CD14-positive monocyte (primary cell): ENCODE measurements at regions not wholly inside any gene's neighbourhood (a gene's known extent, or its start where the extent isn't known, plus 50 kb on each side); places are given as distances from the start of the nearest gene placed in this dataset.

ENCODE experiments used
- DNase-seq, 3 donors: peaks; one replicate each; pipeline ENCODE4 v3.0.0-alpha.2; 2011 to 2022
- H2AFZ ChIP-seq: 2 replicates; pipeline ENCODE4 v1.6.0; 2012; ENCODE audit warnings: mild to moderate bottlenecking, low read depth, low read length, inconsistent platforms; ENCODE audit not compliant: insufficient read depth, poor library complexity, severe bottlenecking
- H3K27ac ChIP-seq, 2 donors: 1 replicate in 1 of 2; 2 replicates in 1 of 2; pipeline ENCODE4 v1.5.1; 2012 to 2013; ENCODE audit warnings: low read length in 2 of 2, control low read depth in 1 of 2, inconsistent platforms in 1 of 2, low read depth in 1 of 2, mild to moderate bottlenecking in 1 of 2
- H3K27me3 ChIP-seq, 2 donors: one replicate each; pipeline versions ENCODE4 v1.6.0 to v1.6.1; 2011 to 2013; ENCODE audit warnings: low read length in 2 of 2; ENCODE audit not compliant: control insufficient read depth in 2 of 2, insufficient read depth in 2 of 2
- H3K36me3 ChIP-seq, 2 donors: replicated peaks in 1 of 2; 1 replicate in 1 of 2; 2 replicates in 1 of 2; pipeline versions ENCODE4 v1.5.1 to v1.6.1; 2012 to 2013; ENCODE audit warnings: low read length in 2 of 2, control low read depth in 1 of 2, inconsistent platforms in 1 of 2, mild to moderate bottlenecking in 1 of 2; ENCODE audit not compliant: insufficient read depth in 2 of 2, control insufficient read depth in 1 of 2
- H3K4me1 ChIP-seq, 2 donors: 1 replicate in 1 of 2; 2 replicates in 1 of 2; pipeline versions ENCODE4 v1.5.1 to v1.6.1; 2012 to 2013; ENCODE audit warnings: low read length in 2 of 2, control low read depth in 1 of 2, inconsistent platforms in 1 of 2, mild to moderate bottlenecking in 1 of 2, moderate library complexity in 1 of 2; ENCODE audit not compliant: insufficient read depth in 2 of 2, control insufficient read depth in 1 of 2
- H3K4me2 ChIP-seq: replicated peaks from 2 replicates; pipeline ENCODE3; 2012; ENCODE audit warnings: low read length, moderate library complexity, mild to moderate bottlenecking; ENCODE audit not compliant: poor library complexity, severe bottlenecking; ENCODE audit errors: extremely low read depth
- H3K4me3 ChIP-seq, 3 experiments: fragments of 200-600 bp in 1 of 3; sonication (generic) in 1 of 3; replicated peaks in 1 of 3; 1 replicate in 2 of 3; 2 replicates in 1 of 3; pipeline ENCODE4 v1.5.1; 2011 to 2013; ENCODE audit warnings: low read length in 3 of 3, mild to moderate bottlenecking in 3 of 3, control low read depth in 2 of 3, low read depth in 2 of 3, inconsistent platforms in 1 of 3, moderate library complexity in 1 of 3
- H3K79me2 ChIP-seq: 2 replicates; pipeline ENCODE4 v1.6.0; 2012; ENCODE audit warnings: mild to moderate bottlenecking, control low read depth, inconsistent platforms, low read length, moderate library complexity; ENCODE audit not compliant: insufficient read depth
- H3K9ac ChIP-seq: 2 replicates; pipeline ENCODE4 v1.6.0; 2017; ENCODE audit warnings: low read length, mild to moderate bottlenecking; ENCODE audit not compliant: insufficient read depth, poor library complexity, severe bottlenecking
- H3K9me3 ChIP-seq, 2 donors: replicated peaks in 1 of 2; 1 replicate in 1 of 2; 2 replicates in 1 of 2; pipeline versions ENCODE4 v1.5.1 to v1.6.1; 2012 to 2013; ENCODE audit warnings: low read length in 2 of 2, control low read depth in 1 of 2; ENCODE audit not compliant: control insufficient read depth in 1 of 2, insufficient read depth in 1 of 2
- H4K20me1 ChIP-seq: 2 replicates; pipeline ENCODE4 v1.6.0; 2012; ENCODE audit warnings: mild to moderate bottlenecking, low read length, control low read depth, moderate library complexity; ENCODE audit not compliant: insufficient read depth
- H3K27ac Mint-ChIP-seq, 7 donors: one replicate each; pipeline ENCODE4 v1.8.0; 2020; ENCODE audit warnings: mild to moderate bottlenecking in 7 of 7, mixed read lengths in 7 of 7, moderate library complexity in 6 of 7, inconsistent platforms in 2 of 7
- H3K27me3 Mint-ChIP-seq, 3 donors: one replicate each; pipeline ENCODE4 v1.8.0; 2021 to 2022; ENCODE audit warnings: low read depth in 3 of 3, mild to moderate bottlenecking in 3 of 3, mixed read lengths in 3 of 3, moderate library complexity in 3 of 3, inconsistent platforms in 1 of 3
- H3K36me3 Mint-ChIP-seq, 2 donors: one replicate each; pipeline ENCODE4 v1.8.0; 2020; ENCODE audit warnings: mixed read lengths in 2 of 2, inconsistent platforms in 1 of 2, mild to moderate bottlenecking in 1 of 2
- H3K4me1 Mint-ChIP-seq: one replicate; pipeline ENCODE4 v1.8.0; 2020; ENCODE audit warnings: mild to moderate bottlenecking, mixed read lengths
- H3K4me3 Mint-ChIP-seq, 2 donors: one replicate each; pipeline ENCODE4 v1.8.0; 2020; ENCODE audit warnings: mild to moderate bottlenecking in 2 of 2, mixed read lengths in 2 of 2, moderate library complexity in 1 of 2
- H3K9me3 Mint-ChIP-seq, 7 donors: one replicate each; pipeline ENCODE4 v1.8.0; 2020 to 2022; ENCODE audit warnings: mixed read lengths in 7 of 7, mild to moderate bottlenecking in 6 of 7, moderate library complexity in 6 of 7, inconsistent platforms in 2 of 7
- WGBS: methylation state at CpG from one replicate; pipeline ENCODE4 v1.1.5; 2013; ENCODE audit warnings: missing lambda C conversion rate; ENCODE audit not compliant: insufficient coverage; 5-methylcytosine and 5-hydroxymethylcytosine counted together
- intact Hi-C, 2 donors: fragments of 100-400 bp; cut with micrococcal nuclease; formaldehyde crosslinking; loops; one replicate each; pipeline versions ENCODE4 v1.15.0 to v1.15.1; 2023
- TF ChIP-seq, protein P1 (sequence below): fragments of 200-600 bp; IDR thresholded peaks from one replicate; pipeline ENCODE4 v1.8.0; 2022; ENCODE audit warnings: antibody characterized with exemption, mild to moderate bottlenecking

GRCh38 chr13:111853721-111854120, 213.2 kb upstream of the SOX1 start:
- H3K4me1 Mint-ChIP-seq: no peaks in the 10 kb centered on the region
- H3K9me3 Mint-ChIP-seq: peaks cover 0 to 19% (median 2%) of the 10 kb centered on the region in 7 donors
- Histone ChIP-seq H3K9ac (no peak overlapping the region), H4K20me1 (no peaks in the 10 kb centered on the region), H3K4me3 (no peak overlapping the region), H3K4me2 (no peak overlapping the region), H3K4me1 (no peaks in the 10 kb centered on the region), H3K9me3 (no peaks in the 10 kb centered on the region), H2AFZ (no peak overlapping the region), H3K36me3 (no peaks in the 10 kb centered on the region), H3K27ac (no peak overlapping the region), H3K79me2 (no peaks in the 10 kb centered on the region), H3K27me3 (no peaks in the 10 kb centered on the region)
- no peak overlapping the region for H3K4me3 Mint-ChIP-seq
- H3K27me3 Mint-ChIP-seq: peaks cover 0 to 6% (median 4%) of the 10 kb centered on the region in 3 donors
- no peak for DNase-seq
- intact Hi-C loops: no loop called here
- no peak overlapping the region for H3K27ac Mint-ChIP-seq
- no peaks in the 10 kb centered on the region for H3K36me3 Mint-ChIP-seq
- TF ChIP-seq, protein P1, sequence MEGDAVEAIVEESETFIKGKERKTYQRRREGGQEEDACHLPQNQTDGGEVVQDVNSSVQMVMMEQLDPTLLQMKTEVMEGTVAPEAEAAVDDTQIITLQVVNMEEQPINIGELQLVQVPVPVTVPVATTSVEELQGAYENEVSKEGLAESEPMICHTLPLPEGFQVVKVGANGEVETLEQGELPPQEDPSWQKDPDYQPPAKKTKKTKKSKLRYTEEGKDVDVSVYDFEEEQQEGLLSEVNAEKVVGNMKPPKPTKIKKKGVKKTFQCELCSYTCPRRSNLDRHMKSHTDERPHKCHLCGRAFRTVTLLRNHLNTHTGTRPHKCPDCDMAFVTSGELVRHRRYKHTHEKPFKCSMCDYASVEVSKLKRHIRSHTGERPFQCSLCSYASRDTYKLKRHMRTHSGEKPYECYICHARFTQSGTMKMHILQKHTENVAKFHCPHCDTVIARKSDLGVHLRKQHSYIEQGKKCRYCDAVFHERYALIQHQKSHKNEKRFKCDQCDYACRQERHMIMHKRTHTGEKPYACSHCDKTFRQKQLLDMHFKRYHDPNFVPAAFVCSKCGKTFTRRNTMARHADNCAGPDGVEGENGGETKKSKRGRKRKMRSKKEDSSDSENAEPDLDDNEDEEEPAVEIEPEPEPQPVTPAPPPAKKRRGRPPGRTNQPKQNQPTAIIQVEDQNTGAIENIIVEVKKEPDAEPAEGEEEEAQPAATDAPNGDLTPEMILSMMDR: no peak
- no CpG with 5 or more reads among the region's 12 CpGs for WGBS

GRCh38 chr13:111854403-111854802, 212.5 kb upstream of the SOX1 start:
- H2AFZ ChIP-seq: no peak overlapping the region
- H3K27me3 ChIP-seq: no peaks in the 10 kb centered on the region
- H3K36me3 Mint-ChIP-seq: no peaks in the 10 kb centered on the region
- no peak overlapping the region for H3K4me3 ChIP-seq
- no peaks in the 10 kb centered on the region for H4K20me1 ChIP-seq
- H3K4me3 Mint-ChIP-seq: no peak overlapping the region
- DNase-seq: no peak
- peak overlapping the region in 1 of 7 donors; percentile 46 for H3K27ac Mint-ChIP-seq
- H3K4me1 Mint-ChIP-seq: no peaks in the 10 kb centered on the region
- TF ChIP-seq, protein P1: no peak
- H3K9me3 Mint-ChIP-seq: peaks cover 0 to 21% (median 4%) of the 10 kb centered on the region in 7 donors
- no peaks in the 10 kb centered on the region for H3K4me1 ChIP-seq
- no peaks in the 10 kb centered on the region for H3K36me3 ChIP-seq
- no peaks in the 10 kb centered on the region for H3K79me2 ChIP-seq
- no peak overlapping the region for H3K9ac ChIP-seq
- no peak overlapping the region for H3K4me2 ChIP-seq
- no peaks in the 10 kb centered on the region for H3K9me3 ChIP-seq
- WGBS: 76% methylated on average over 9 of the region's 13 CpGs
- H3K27ac ChIP-seq: no peak overlapping the region
- intact Hi-C loops: no loop called here
- peaks cover 0 to 6% (median 4%) of the 10 kb centered on the region in 3 donors for H3K27me3 Mint-ChIP-seq
